ENCODE measurements at regions not wholly inside any gene's neighbourhood (a gene's known extent, or its start where the extent isn't known, plus 50 kb on each side); places are given as distances from the start of the nearest gene placed in this dataset.

DNA sequence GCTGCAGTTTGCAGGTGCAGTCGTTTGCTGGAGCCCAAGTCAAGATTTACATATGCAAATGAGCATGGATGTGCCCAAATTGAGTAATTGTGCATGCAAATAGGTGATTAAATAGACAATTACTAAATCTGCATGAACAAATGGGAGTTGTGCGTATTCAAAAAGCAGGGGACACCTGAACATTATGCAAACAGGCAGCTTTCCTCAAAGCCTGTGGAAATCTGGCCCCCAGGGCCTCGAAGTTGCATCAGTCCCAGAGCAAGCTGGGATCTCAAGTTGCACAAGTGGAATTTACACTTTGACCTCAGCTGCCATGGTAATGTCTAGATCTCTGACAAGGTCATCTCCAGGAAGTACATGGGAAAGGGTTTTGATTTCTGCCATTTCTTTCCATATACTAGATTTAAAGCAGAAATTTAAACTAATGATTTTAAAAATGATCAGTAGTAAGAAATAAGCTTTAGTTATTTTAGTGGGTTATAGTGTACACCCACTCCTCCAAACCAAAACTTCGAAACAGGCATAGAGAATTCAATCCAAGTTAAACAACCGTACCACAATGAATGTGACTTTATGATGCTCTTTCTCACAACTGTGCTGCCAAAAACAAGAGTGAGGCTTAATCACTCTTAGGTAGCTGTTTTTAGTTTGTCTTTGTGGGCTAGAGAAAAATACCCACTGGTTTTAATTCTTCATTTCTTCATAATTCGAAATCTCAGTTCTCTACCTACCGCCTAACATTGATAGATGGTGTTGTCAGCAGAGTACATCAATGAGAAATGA is 110.7 kb downstream of the RND3 start:
- TF ChIP-seq CTCF (IDR thresholded peaks at IDR 0.05; ENCODE audit: extremely low read depth in 1 of 2, insufficient read depth in 1 of 2, low read depth in 1 of 2, low read length in 2 of 2) (no peak), POLR2A (IDR thresholded peaks at IDR 0.05; ENCODE audit: low read depth, low read length) (no peak), EZH2 (IDR thresholded peaks at IDR 0.05; ENCODE audit: borderline replicate concordance, low read depth, low read length, severe bottlenecking) (no peak)
